ENCODE measurements at regions not wholly inside any gene's neighbourhood (a gene's known extent, or its start where the extent isn't known, plus 50 kb on each side); places are given as distances from the start of the nearest gene placed in this dataset.

- no peak for DNase-seq
These were observed 99.8 kb upstream of the MAP1B start for GRCh38 chr5:72007336-72008111.

DNA sequence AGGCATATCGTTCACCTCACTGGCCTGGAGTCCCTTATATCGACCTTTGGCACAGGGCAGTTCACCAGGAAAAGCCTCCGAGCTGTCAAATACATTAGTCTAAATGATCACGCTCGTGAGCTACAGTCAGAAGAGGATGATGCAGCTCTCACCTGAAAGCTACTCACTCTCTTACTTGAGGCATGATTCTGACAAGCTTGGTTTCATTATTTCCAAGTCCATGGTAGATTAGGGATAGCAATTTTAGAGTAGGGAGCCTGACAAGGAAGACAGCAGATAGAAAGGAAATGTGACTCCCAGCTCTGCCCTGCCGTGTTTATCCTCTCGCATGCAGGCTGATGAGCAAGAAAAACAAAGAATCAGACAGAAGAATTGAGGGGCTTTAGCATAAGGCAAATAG is 98.0 kb upstream of the MAP1B start:
- no peak for DNase-seq

GRCh38 chr5:72010430-72010829 is 96.8 kb upstream of the MAP1B start:
- no peak for DNase-seq

DNA sequence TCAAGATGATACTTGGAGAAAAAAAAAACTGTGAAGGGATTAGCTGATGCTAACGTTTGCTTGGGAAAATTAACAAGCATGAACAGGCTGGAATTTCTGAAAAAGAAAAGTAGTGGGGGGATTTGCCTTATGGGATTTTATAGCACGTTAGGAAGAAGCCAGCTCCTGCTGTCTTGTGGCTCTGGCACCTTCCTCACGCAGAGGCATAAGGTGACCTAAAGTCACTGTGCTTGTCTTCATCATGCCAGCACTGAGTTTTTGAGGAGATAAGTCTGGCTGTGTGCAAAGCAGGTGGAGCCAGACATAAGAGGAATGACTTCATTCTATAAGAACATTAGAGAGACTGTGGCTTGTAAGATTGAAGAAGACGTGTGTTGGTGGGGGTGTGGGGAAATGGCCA is 94.4 kb upstream of the MAP1B start:
- no peak for DNase-seq

DNA sequence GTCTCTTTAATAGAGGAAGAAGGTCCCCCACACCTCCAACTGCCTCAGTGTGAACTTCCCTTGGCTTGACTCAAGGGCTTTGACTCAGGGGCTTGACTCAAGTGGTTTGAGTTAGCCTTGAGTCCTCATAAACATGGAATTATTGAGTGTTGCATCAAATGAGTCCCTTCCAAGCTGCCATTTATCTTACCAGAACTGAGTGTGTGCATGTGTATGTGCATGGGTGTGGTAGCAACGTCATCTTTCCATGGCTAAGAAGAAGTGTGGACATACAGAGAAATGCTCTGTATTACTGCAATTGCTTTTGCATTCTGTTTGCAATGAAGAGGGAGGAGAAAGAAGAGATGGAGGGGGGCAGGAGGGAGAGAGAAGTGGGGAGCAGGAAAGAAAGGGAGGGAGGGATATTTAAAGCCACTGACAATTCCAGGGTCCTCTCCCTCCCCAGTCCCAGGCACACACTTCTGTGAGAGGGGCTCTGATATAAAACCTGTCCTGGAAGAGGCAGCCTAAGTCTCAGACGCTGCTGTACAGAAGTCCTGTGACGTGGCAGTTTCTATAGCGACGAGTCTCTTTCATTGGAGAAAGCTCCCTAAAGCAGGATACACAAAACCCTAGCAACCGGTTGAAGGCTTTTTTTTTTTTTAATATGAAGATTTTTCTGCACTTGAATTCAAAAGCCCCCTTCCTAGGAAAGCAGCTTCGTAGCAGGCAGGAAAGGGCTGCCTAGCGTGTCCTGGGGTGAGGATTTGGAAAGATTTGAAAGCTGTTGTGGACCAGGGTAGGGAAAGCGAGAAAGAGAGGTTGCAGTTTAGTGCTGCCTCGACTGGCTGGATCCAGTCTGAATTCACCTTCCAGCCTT is 93.3 kb upstream of the MAP1B start:
- no peak for DNase-seq

- DNase-seq = no peak
These were observed 92.1 kb upstream of the MAP1B start for GRCh38 chr5:72015103-72015548.

DNA sequence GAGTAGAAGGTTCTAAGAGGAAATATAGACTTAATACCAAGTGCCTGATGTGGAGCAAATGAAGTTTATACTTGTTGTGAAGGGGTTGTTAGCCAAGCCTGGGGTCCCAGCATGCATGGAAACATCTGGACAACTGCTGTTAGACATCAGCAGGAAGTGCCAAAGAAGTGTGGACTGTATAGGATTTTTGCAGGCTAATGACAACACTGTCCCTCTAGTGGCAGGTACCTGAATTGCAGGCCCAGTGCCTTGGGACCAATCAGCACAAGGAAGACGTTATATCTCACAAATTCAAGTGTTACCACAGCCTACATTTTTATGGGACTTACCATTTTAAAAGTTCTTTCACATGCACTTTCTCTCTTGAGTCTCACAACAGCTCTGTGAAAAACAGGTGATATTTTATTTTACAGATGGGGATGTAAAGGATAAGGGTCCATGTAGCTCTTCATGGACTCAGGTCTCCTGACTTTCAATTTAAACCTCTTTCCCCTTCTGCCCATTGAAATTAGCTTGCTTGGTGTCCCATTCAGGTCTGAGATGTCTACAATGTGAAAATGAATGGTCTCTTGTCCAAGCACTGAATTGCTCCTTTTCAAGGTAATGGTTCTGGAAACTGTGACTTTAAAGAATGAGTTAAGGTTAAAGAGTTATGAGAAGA is 89.0 kb upstream of the MAP1B start:
- DNase-seq = peak; percentile 57

DNA sequence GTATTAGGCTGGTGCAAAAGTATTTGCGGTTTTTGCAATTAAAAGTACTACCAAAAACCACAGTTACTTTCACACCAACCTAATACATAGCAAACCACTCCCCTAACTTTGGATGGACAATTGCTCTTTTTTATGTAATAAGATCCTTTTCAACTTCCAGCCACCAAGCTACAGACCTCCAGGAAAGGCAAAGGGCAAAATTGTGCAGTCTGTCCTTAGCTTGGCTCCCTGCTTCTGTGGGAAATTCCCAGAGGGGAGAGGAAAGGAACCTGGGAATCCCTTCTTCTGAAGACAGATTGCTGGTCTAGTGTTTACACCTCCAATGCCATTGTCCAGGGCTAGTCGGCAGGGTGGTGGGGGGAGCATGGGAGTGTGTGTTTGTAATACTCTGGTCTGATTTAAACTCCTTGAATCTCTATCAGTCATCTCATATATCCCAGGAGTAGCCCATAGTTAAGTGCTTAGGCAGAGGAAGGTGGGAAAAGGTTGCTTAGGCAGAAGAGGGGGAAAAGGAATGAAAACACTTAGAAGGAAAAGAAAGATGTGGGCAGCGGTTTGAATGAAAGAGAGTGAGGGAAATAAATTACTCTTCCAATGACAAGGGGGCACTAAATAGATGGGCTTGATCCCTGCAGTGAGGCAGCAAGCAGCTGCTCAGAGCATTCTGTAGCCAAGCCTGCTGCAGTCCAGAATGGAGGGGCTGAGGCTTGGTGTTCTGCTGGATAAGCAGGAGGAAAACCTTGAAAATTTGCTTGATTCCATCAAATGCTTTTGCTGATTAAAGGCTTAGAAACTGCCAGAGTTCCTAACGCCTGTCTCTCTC is 86.9 kb upstream of the MAP1B start:
- no peak for DNase-seq

DNA sequence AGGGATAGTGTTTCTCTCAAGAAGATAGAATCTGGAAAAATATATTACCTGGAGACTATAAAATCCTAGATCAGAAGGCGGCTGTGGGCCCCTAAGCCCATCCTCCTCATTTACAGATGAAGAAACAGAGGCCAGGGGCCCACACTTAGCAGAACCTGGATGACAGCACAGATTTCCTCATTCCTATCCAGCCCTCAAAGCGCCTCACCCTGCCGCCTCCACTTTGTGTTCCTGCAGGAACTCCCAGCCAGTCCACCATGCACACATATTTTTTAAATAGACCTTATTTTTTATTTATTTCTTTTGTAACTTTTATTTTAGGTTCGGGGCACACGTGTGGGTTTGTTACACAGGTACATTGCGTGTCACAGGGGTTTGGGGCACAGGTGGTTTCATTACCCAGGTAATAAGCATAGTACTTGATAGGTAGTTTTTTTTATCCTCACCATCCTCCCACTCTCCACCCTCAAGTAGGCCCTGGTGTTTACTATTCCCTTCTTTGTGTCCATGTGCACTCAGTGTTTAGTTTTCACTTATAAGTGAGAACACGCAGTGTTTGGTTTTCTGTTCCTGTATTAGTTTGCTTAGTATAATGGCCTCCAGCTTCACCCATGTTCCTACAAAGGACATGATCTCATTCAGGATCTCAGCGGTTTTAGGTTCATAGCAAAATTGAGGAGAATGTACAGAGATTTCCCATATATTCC is 85.5 kb upstream of the MAP1B start:
- DNase-seq = no peak

DNA sequence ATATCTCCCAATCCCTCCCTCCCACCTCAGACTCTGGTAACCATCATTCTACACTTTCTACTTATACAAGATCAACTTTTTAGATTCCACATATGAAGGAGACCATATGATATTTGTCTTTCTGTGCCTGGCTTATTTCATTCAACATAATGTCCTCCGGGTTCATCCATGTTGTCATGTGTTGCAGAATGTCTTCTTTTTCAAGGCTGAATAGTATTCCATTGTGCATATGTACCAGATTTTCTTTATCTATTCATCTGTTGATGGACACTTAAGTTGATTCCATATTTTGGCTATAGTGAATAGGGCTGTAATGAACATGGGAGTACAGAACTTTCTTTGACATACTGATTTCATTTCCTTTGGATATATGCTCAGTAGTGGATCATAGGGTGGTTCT is 78.9 kb upstream of the MAP1B start:
- no peak for DNase-seq

GRCh38 chr5:72030237-72030636 is 77.0 kb upstream of the MAP1B start:
- DNase-seq = no peak

- no peak for DNase-seq
These were observed 74.5 kb upstream of the MAP1B start for GRCh38 chr5:72032788-72033187.

DNA sequence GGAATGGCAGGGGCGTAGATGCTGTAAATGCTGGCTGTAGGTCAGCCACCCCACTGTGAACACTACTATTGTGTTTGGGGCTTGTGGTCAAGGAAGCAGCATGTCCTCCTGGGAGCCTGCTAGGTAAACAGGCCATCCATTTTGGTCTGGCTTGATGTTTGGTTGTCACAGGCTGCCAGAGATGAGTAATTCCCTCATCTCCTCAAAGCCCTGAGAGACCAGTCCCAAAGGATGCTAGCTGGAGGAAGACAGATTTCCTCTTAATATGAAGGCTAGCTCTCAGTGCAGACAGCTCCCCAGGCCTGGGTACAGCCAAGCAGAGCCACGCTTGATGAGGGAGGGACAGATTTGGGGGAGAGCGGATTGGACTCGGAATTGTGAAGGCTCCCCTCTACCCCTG is 72.5 kb upstream of the MAP1B start:
- DNase-seq = no peak

DNA sequence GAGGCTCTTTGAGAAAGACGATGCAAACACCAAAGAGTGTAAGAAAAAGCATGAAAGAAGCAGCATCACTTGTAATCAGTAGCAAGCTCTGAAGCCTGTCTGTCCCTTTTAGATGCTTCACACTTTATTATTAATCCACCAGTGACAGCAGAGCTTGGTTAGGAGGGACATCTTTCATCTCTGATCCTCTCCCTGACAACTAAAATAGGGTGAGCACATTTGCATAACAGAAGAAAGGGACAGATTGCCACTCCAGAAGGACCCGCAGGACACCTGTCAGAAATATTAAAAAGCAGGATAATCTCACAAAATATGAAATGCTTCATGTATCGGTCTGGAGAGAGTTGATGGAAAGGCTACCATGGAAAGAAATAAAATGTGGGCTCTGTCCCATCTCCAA is 71.4 kb upstream of the MAP1B start:
- no peak for DNase-seq

GRCh38 chr5:72036951-72037350 is 70.3 kb upstream of the MAP1B start:
- no peak for DNase-seq

DNA sequence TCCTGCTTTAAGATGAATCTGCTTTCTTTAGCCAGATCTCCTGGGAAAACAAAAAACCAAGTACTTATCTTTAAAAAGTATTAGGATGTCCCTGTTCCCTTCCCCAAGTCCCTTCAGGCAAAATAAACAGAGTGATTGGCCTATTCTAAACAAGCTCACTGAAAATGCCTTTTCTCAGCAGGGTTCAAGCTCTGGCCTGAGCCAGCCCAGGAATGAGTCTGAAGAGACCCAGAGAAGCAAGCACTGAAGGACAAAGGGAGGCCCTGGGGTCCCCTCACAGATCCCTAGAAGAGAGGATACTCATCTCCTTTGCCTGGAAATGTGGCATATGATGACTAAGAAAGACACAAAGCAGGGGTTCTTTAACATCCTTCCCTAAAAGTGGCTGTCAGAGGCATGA is 66.8 kb upstream of the MAP1B start:
- no peak for DNase-seq

DNA sequence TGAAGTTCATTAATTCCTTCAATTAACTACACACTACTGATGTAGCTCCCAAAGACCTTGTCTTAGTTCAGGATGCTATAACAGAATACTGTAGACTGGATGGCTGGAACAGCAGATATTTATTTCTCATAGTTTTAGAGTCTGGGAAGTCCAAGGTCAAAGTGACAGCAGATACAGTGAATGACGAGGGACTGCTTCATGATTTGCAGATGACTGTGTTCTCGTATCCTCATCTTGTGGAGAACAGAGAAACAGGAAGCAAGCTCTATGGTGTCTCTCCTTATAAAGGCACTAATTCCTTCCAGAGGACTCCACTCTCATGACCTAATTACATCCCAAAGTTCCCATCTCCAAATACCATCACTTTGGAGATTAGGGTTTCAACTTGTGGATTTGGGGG is 65.6 kb upstream of the MAP1B start:
- no peak for DNase-seq

DNA sequence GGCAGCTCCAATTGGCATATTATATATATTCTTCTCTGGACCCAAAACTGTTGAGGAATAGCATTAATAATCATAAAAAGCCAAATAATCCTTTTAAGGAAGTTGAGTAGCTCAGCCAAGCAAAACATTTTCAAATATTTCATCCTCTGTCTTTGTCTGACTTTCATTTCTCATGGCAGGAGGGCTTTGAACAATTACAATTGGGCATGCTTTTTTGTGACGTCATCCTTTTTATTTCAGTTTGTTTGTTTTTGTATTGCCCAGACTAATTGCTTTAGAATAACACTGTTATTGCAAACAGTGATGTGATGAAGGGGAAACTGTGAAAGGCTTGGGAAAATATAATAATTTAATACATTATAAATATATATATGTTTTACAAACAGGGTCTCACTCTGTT is 65.2 kb upstream of the MAP1B start:
- DNase-seq = no peak

DNA sequence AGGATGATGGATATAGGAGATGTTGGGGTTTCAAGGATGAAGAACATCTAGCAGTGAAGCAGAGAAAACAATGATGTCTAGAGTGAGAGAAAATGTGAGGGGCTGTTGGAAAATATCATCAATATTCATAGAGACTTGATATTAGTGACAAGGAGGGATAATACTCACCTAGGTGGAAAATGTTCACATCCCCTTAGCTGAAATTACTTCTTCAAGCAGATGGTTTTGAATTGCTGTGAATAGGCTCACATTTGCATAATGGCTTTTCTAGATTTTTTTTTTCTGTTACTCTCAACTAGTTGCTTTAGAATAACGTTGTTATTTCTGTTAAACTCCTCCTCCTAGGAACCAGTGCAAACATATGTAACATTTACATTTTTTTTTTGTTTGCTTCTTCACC is 61.6 kb upstream of the MAP1B start:
- no peak for DNase-seq

DNA sequence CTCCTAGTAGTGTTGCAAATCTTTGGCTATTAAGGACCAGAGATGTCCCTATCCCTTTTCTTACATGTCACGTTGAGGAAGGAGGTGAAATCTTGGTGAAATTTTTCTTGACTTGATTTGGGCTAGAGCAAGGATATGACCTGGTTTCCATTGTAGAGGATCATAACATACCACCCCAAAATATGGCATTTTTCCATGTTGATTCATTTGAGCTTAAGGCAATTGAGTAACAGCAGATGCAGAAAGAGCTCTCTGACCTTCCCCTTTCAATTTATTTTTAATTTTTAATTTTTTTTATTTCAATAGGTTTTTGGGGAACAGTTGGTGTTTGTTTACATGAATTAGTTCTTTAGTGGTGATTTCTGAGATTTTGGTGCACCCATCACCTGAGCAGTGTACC is 61.2 kb upstream of the MAP1B start:
- DNase-seq = no peak

GRCh38 chr5:72055636-72056035 is 51.6 kb upstream of the MAP1B start:
- DNase-seq = no peak

All from CD4-positive, alpha-beta T cell treated with Interleukin-21 for 1 hour (primary cell).